GM12865 (cell line): ENCODE measurements at regions not wholly inside any gene's neighbourhood (a gene's known extent, or its start where the extent isn't known, plus 50 kb on each side); places are given as distances from the start of the nearest gene placed in this dataset.
"Not testable (repeated sequence)": the region's sequence is repeated elsewhere in the genome, so short reads cannot be mapped to it uniquely, and the experiment has no call there.

ENCODE experiments used
- DNase-seq: peaks from one replicate; pipeline ENCODE4 v3.0.0; 2010; ENCODE audit warnings: low read depth
- H3K4me3 ChIP-seq: 2 replicates; pipeline ENCODE4 v1.5.1; 2011; ENCODE audit warnings: mild to moderate bottlenecking, low read depth, low read length, control low read depth
- TF ChIP-seq, protein P1 (sequence below): IDR thresholded peaks from 2 replicates; pipeline ENCODE4 v1.5.1; 2011; ENCODE audit warnings: low read length, control low read depth, low read depth, inconsistent platforms; ENCODE audit not compliant: insufficient read depth; ENCODE audit errors: missing control alignments

GRCh38 chr9:618478-618877 is 223.0 kb upstream of the DMRT1 start:
- H3K4me3 ChIP-seq, result no peak overlapping the region
- TF ChIP-seq, protein P1, sequence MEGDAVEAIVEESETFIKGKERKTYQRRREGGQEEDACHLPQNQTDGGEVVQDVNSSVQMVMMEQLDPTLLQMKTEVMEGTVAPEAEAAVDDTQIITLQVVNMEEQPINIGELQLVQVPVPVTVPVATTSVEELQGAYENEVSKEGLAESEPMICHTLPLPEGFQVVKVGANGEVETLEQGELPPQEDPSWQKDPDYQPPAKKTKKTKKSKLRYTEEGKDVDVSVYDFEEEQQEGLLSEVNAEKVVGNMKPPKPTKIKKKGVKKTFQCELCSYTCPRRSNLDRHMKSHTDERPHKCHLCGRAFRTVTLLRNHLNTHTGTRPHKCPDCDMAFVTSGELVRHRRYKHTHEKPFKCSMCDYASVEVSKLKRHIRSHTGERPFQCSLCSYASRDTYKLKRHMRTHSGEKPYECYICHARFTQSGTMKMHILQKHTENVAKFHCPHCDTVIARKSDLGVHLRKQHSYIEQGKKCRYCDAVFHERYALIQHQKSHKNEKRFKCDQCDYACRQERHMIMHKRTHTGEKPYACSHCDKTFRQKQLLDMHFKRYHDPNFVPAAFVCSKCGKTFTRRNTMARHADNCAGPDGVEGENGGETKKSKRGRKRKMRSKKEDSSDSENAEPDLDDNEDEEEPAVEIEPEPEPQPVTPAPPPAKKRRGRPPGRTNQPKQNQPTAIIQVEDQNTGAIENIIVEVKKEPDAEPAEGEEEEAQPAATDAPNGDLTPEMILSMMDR, result no peak
- DNase-seq, result no peak

- peak; percentile 13 for DNase-seq
- no peak overlapping the region for H3K4me3 ChIP-seq
- TF ChIP-seq, protein P1, result no peak
Measured at GRCh38 chr9:621201-621855, 220.2 kb upstream of the DMRT1 start.

DNA sequence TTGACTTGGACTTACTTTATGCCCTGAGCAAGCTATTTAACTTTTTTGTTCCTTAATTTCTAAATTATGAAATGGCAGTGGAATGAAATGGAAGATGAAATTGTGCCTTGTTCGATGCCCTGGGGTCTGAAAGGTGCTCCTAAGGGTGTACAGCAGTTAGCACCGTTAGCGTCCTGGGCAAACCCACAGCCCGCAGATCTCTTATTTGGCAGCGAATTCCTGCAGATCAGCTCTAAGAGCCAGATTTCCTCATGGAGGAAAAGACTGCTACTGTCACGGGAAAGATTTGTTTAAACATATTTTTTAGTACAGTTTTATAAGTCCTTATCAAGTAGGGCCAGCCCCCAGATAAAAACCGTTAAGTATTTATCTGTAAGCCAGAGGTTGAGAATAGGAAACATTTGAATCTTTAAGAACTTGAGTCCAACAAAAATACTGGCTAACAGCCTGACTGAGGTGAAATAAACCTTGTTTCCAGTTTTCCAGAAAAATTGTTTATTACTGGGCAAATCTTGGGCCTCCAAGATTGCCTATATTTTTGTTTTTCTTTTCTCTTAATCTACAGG is 216.5 kb upstream of the DMRT1 start:
- TF ChIP-seq, protein P1, result no peak
- H3K4me3 ChIP-seq, result no peak overlapping the region
- no peak for DNase-seq

DNA sequence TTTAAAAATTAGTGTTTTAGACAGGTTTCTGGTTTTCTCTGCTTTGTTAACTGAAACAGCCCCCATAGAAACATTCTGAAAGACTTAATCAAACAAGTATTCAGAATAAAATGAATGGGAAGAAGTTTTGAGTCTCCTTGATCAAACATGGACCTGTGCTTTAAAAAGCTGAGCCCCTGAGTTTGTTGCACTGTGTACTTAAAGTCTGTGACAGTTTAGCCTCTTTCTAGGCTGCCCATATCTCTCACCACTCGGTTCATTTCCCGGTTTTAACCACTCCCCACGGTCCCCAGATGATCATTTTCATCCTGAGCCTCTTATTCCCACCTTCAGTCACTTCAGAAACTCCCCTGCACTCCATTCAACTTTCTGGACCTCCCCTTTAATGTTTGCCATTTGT is 215.9 kb upstream of the DMRT1 start:
- no peak overlapping the region for H3K4me3 ChIP-seq
- TF ChIP-seq, protein P1, result no peak

DNA sequence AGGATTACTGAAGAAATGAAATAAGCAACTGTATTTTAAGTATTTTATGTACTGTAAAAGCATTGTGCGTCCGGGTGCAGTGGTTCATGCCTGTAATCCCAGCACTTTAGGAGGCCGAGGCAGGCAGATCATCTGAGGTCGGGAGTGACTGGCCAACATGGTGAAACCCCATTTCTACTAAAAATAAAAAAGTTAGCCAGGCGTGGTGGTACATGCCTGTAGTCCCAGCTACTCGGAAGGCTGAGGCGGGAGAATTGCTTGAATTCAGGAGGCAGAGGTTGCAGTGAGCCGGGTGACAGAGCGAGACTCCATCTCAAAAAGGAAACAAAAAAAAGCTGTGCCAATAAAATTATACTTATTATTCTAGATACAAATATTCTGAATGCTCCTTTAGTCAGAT is 215.4 kb upstream of the DMRT1 start:
- H3K4me3 ChIP-seq, DNase-seq: not testable (repeated sequence)

More for the DNA sequence above, 215.9 kb upstream of the DMRT1 start:
- DNase-seq, result no peak

- TF ChIP-seq, protein P1, result no peak
Measured at GRCh38 chr9:626596-626995, 214.9 kb upstream of the DMRT1 start.

GRCh38 chr9:627336-627970 is 214.0 kb upstream of the DMRT1 start:
- TF ChIP-seq, protein P1, result no peak
- no peak for DNase-seq
- H3K4me3 ChIP-seq, result no peak overlapping the region

More at GRCh38 chr9:626596-626995, 214.9 kb upstream of the DMRT1 start:
- DNase-seq, result peak; percentile 76
- no peak overlapping the region for H3K4me3 ChIP-seq
